ENCODE measurements at regions not wholly inside any gene's neighbourhood (a gene's known extent, or its start where the extent isn't known, plus 50 kb on each side); places are given as distances from the start of the nearest gene placed in this dataset.

- Histone ChIP-seq H3K4me1 (no peaks in the 10 kb centered on the region), H3K9me3 (no peaks in the 10 kb centered on the region), H3K27ac (no peak overlapping the region), H3K4me3 (no peak overlapping the region), H3K36me3 (no peaks in the 10 kb centered on the region), H3K27me3 (no peaks in the 10 kb centered on the region)
- WGBS, 2 donors, result 32 to 44% methylated on average over 8 of the region's 8 CpGs
- ATAC-seq (ENCODE audit: low FRiP score in 2 of 2) (no peak), DNase-seq (no peak)
- no peak for TF ChIP-seq POLR2A (IDR thresholded peaks at IDR 0.05)
- no peak for TF ChIP-seq EP300 (IDR thresholded peaks at IDR 0.05)
- no peak for TF ChIP-seq POLR2AphosphoS5 (IDR thresholded peaks at IDR 0.05)
- TF ChIP-seq, protein P1, sequence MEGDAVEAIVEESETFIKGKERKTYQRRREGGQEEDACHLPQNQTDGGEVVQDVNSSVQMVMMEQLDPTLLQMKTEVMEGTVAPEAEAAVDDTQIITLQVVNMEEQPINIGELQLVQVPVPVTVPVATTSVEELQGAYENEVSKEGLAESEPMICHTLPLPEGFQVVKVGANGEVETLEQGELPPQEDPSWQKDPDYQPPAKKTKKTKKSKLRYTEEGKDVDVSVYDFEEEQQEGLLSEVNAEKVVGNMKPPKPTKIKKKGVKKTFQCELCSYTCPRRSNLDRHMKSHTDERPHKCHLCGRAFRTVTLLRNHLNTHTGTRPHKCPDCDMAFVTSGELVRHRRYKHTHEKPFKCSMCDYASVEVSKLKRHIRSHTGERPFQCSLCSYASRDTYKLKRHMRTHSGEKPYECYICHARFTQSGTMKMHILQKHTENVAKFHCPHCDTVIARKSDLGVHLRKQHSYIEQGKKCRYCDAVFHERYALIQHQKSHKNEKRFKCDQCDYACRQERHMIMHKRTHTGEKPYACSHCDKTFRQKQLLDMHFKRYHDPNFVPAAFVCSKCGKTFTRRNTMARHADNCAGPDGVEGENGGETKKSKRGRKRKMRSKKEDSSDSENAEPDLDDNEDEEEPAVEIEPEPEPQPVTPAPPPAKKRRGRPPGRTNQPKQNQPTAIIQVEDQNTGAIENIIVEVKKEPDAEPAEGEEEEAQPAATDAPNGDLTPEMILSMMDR (IDR thresholded peaks at IDR 0.05), result no peak
Measured at GRCh38 chr4:72974694-72975487, 94.6 kb downstream of the COX18 start.

GRCh38 chr4:72971572-72971971 is 97.9 kb downstream of the COX18 start:
- TF ChIP-seq POLR2AphosphoS5 (IDR thresholded peaks at IDR 0.05) (no peak), EP300 (IDR thresholded peaks at IDR 0.05) (no peak), POLR2A (IDR thresholded peaks at IDR 0.05) (no peak)
- TF ChIP-seq, protein P1 (IDR thresholded peaks at IDR 0.05), result no peak
- H3K4me3 ChIP-seq, result no peak overlapping the region
- no peak for DNase-seq
- ATAC-seq (ENCODE audit: low FRiP score in 2 of 2), result no peak
- H3K27me3 ChIP-seq, result no peaks in the 10 kb centered on the region
- H3K4me1 ChIP-seq, result no peaks in the 10 kb centered on the region
- no peaks in the 10 kb centered on the region for H3K36me3 ChIP-seq
- H3K27ac ChIP-seq, result no peak overlapping the region
- WGBS, 2 donors, result 93 to 99% methylated on average over 3 of the region's 3 CpGs
- no peaks in the 10 kb centered on the region for H3K9me3 ChIP-seq

DNA sequence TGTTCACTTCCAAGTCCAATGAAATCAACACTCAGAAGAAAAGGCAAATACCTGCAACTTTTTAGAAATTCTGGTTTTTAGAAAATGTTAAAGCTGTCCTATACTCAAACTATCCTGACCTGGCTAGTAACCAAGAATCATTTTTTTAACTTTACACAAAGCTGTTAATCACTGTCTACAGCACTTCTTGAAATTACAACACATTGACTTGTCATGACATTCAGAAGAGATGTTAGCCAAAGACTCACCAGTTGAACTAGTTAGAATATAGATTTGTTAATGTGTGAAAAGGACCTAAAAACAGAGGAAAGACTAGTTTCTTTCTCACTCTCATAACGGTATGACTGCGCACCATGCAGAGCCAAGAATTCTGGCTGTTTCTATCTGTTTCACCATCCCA is 98.8 kb downstream of the COX18 start:
- no peak for ATAC-seq (ENCODE audit: low FRiP score in 2 of 2)
- H3K27me3 ChIP-seq, result no peaks in the 10 kb centered on the region
- WGBS, 2 donors, result 92 to 98% methylated on average over 2 of the region's 2 CpGs

GRCh38 chr4:72969976-72970375 is 99.5 kb downstream of the COX18 start:
- Histone ChIP-seq H3K4me1 (no peaks in the 10 kb centered on the region), H3K27ac (no peak overlapping the region), H3K4me3 (no peak overlapping the region), H3K9me3 (no peaks in the 10 kb centered on the region), H3K27me3 (no peaks in the 10 kb centered on the region), H3K36me3 (no peaks in the 10 kb centered on the region)
- no peak for DNase-seq
- TF ChIP-seq EP300 (IDR thresholded peaks at IDR 0.05) (no peak), POLR2AphosphoS5 (IDR thresholded peaks at IDR 0.05) (no peak), POLR2A (IDR thresholded peaks at IDR 0.05) (no peak)
- TF ChIP-seq, protein P1 (IDR thresholded peaks at IDR 0.05), result no peak
- 11 to 36% methylated on average over 1 of the region's 1 CpG for WGBS, 2 donors
- ATAC-seq (ENCODE audit: low FRiP score in 2 of 2), result peak; percentile 63 to 77

More for the DNA sequence above, 98.8 kb downstream of the COX18 start:
- Histone ChIP-seq H3K36me3 (no peaks in the 10 kb centered on the region), H3K4me1 (no peaks in the 10 kb centered on the region), H3K4me3 (no peak overlapping the region), H3K9me3 (no peaks in the 10 kb centered on the region), H3K27ac (no peak overlapping the region)
- TF ChIP-seq, protein P1 (IDR thresholded peaks at IDR 0.05), result no peak
- TF ChIP-seq EP300 (IDR thresholded peaks at IDR 0.05) (no peak), POLR2A (IDR thresholded peaks at IDR 0.05) (no peak), POLR2AphosphoS5 (IDR thresholded peaks at IDR 0.05) (no peak)
- no peak for DNase-seq

DNA sequence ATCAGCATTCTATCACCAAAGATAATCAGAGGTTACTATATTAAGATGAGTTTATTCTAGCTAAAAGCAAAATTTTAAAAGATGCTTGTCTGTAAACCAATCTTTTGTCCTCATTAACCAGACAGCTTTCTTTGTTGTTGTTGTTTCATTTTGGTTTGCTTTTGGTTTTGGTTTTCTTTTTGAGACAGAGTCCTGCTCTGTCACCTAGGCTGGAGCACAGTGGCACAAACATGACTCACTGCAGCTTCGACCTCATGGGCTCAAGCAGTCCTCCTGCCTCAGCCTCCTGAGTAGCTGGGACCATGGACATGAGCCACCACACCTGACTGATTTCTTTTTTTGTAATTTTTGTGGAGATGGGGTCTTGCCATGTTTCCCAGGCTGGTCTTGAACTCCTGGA is 102.9 kb downstream of the COX18 start:
- TF ChIP-seq POLR2A (IDR thresholded peaks at IDR 0.05) (no peak), EP300 (IDR thresholded peaks at IDR 0.05) (no peak), POLR2AphosphoS5 (IDR thresholded peaks at IDR 0.05) (no peak)
- TF ChIP-seq, protein P1 (IDR thresholded peaks at IDR 0.05), result no peak
- Histone ChIP-seq H3K27me3 (no peaks in the 10 kb centered on the region), H3K27ac (no peak overlapping the region), H3K4me1 (no peaks in the 10 kb centered on the region), H3K36me3 (no peaks in the 10 kb centered on the region), H3K9me3 (no peaks in the 10 kb centered on the region), H3K4me3 (no peak overlapping the region)
- ATAC-seq (ENCODE audit: low FRiP score in 2 of 2), result no peak
- 83 to 90% methylated on average over 1 of the region's 1 CpG for WGBS, 2 donors
- DNase-seq, result no peak

Measured in upper lobe of left lung (tissue), 6 donors.